HG03442 (cell line): ENCODE measurements at regions not wholly inside any gene's neighbourhood (a gene's known extent, or its start where the extent isn't known, plus 50 kb on each side); places are given as distances from the start of the nearest gene placed in this dataset.
"Not testable (repeated sequence)": the region's sequence is repeated elsewhere in the genome, so short reads cannot be mapped to it uniquely, and the experiment has no call there.

Experiments
- ATAC-seq: cut with Tn5 transposase; IDR thresholded peaks from one replicate; pipeline ENCODE4 v1.9.1; 2021; ENCODE audit warnings: mild to moderate bottlenecking, moderate library complexity; ENCODE audit not compliant: unreplicated experiment

DNA sequence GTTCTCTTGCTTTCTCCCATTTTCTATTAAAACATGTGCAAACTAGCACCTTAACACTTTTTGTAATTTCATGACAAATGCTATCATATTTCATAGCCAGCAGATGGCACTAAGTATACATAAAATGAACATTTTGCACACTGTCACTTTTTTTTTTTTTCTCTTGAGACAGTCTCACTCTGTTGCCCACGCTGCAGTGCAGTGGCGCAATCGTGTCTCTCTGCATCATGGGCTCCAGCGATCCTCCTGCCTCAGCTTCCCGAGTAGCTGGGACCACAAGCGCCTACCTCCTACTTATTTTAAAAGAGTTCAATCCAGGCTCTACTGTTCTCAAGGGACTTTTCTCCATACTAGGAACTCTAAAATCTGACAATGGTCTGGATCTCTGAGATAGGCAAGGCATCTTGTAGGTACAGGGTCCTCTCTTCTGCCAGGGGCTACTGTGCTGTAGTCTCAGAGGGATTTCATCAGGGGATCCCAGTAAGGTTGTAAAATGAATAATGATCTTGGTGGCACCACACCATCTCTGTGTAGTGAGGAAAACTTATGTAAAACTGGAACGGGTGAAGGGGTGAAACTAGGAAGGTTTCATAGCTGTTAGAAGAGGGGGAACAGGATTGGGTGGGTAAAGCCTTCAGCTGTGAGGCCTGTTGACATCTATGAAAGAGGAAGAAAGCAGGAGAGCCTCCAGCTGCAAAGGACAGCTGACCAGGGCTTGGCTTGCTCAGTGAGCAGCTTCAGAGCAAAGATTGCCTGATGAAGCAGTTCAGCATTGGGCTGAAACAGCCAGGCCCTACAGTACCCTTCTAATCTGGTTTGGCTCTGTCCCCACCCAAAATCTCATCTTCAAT, 196.9 kb downstream of the AVL9 start:
- peak; percentile 78 for ATAC-seq

DNA sequence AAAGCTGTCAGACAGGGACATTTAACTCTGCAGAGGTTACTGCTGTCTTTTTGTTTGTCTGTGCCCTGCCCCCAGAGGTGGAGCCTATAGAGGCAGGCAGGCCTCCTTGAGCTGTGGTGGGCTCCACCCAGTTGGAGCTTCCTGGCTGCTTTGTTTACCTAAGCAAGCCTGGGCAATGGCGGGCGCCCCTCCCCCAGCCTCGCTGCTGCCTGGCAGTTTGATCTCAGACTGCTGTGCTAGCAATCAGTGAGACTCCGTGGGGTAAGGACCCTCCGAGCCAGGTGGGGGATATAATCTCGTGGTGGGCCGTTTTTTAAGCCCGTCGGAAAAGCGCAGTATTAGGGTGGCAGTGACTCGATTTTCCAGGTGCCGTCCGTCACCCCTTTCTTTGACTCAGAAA, 192.8 kb downstream of the AVL9 start:
- ATAC-seq: not testable (repeated sequence)

DNA sequence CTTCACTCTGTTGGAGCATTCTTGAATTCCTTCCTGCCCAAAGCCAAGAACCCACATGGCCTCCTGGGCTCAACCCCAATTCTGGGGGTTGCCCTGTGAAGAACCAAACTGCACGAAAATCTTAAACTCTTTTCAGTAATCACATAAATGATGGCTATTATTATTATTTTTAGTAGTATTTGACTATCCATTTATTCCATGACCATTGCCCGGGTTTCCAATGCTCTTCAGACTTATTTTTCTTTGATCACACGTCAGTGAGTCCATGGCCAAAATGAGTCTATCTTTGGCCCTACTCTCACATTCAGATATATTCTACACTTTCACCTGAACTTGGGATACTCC, 185.9 kb downstream of the AVL9 start:
- ATAC-seq: no peak

DNA sequence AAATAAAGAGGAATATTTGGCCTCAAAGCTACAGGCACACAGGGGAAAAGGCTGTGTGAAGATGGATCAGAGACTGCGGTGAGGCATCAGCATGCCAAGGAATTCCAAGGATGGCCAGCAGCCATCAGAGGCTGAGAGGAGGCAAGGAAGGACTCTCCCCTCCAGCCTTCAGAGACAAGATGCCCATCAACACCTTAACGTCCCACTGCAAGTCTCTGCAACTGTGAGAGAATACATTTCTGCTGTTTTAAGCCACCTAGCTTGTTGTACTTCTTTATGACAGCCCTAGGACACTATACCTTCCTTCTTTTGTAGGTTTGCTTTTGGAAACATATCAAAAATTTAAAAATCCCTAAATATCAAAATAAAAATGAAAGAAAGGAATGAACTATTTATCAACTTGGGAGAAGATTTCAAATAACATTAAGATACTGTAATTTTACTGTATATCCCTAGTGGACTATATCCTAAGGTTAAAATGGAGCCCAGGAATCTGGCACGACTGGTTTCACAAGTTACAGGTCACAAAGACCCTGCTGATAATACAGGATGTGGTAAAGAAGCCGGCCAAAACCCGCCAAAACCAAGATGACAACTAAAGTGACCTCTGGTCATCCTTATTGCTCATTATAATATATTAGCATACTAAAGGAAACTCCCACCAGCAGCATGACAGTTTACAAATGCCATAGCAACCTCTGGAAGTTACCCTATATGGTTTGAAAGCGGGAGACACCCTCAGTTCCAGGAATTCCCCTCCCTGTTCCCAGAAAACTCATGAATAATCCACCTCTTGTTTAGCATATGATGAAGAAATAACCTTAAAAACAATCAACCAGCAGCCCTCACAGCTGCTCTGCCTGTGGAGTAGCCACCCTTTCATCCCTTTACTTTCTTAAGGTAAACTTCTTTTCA, 185.2 kb downstream of the AVL9 start:
- no peak for ATAC-seq

DNA sequence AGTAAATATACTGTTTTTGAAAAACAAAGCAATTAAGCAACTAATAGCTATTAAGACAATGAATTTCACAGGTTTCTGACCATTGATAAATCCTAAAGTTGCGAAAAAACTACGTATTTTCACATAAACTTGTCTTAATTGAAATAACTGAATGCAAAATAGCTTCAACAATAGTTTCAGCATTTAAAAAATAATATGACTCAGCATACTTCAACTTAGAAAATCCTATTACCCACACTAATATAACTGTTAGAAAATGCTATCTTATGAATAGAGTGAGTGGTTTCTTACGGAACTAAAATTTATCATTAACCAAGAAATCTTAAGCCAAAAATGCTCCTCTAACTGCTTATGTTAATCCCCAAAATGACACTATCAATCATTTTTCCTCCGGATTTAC, 183.9 kb downstream of the AVL9 start:
- ATAC-seq: no peak

DNA sequence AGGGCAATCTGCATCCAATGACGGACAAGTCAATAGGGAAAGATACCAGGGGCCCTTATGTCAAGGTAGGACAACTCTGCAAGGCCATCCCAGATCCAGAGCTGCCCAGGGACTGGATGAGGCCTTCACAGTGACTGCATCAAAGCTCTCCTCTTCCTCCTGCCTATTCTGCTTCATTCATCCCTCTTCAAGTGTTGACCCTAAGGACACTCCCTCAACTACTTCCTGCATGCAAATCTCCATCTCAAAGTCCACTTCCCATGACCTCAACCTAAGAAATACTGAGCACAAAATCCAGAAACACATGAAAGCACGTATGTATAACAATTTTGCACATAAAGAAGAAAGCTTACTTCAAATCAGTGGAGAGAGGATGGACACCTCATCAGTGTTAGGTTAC, 182.3 kb downstream of the AVL9 start:
- no peak for ATAC-seq

DNA sequence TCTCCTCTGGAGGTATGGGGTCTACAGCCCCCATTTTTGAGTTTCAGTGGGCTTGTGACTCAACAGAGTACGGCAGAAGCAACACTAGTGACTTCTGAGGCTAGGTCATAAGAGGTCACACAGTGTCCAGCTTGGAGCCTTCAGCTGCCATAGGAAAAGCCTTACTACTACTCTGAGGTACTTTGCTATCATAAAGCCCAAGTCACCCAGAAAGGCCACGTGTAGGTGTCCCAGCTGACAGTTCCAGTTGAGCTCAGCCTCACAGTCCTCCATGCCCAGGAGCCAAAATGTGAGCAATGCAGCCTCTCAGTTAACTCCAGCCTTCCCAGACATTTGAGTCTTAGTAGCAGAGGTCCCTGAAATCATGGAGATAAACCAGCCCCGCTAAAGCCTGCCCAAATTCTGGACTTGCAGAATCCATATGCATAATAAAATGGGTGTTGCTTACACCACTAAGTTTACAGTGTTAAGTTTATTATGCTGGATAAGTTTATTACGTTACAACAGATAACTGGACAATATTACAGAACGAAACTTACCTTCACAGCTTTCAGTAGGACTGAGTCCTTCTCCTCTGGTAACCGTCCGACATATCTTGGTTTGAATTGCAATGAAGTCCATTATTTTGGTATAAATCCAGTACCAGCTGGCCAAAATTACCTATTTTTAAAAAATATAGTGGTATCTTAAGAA, 181.1 kb downstream of the AVL9 start:
- ATAC-seq: no peak

DNA sequence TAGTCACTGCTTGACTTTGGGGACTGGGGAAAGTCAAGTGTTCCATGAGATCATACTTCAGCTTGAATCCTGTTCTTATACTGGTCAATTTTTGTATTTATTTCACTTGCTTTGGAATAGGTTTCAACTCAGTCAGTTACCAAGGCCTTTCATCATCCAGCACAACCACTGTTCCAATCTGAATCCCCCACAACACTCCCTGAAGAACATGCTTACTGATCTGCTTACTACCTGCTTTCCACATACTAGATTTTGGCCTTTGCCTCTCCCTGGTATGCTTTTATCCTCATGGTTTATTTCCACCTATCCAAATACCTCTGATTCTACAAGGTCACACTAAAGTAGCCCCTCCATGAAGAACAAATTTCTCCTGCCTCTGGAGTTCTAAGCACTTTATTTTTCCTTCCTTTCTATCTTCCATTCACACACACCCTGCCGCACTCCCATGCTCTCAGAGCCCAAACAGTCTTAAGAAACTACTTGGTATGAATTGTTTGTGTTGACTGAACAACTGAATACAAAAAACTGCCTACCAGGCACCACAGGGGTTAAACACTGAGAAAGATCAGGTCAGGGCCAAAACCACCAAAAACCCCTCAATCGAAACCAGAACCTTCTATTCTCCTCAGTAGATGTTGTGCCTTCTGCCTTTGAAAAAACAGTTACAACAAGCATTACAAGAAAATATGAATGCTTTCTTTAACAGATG, 178.1 kb downstream of the AVL9 start:
- ATAC-seq: no peak

DNA sequence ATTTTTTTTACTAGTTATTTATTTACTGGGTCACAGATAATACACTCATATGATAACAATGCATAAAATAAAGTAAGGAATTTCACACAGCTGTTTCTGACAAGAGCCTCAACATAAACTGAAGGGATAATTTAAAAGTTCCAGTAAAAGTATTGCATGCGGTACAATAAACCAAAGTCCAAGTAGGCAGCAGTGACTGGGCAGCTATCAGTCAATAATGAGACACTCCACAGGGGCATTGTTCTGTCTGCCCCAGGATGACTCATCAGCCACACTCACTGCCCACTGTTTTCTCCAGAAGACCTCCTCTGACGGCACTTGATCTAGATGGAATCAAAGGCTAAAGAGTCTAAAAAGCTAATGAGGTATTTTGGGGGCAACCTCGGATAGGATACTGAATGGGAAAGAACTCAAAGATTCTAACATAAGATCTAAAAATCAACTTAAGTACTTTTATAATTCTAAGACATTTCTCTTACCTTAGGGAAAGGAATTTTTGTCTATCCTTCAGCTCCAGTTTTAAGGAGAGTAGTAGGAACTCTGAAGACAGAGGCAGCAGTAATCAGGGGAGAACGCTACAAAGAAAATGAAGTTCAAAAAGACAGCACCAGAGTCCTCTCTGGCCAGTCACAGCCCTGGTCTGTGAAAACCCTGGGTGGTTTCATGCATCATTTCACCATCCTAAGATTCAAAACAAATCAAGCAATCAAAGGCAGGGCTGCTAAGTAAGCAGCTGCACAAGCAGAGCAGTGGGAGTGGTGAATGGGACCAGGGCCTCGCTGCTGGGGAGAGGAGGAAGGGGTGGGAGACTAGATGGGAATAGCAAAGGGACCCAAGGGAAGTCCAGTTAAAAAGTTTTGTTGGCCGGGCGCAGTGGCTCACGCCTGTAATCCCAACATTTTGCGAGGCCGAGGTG, 175.1 kb downstream of the AVL9 start:
- ATAC-seq: no peak

DNA sequence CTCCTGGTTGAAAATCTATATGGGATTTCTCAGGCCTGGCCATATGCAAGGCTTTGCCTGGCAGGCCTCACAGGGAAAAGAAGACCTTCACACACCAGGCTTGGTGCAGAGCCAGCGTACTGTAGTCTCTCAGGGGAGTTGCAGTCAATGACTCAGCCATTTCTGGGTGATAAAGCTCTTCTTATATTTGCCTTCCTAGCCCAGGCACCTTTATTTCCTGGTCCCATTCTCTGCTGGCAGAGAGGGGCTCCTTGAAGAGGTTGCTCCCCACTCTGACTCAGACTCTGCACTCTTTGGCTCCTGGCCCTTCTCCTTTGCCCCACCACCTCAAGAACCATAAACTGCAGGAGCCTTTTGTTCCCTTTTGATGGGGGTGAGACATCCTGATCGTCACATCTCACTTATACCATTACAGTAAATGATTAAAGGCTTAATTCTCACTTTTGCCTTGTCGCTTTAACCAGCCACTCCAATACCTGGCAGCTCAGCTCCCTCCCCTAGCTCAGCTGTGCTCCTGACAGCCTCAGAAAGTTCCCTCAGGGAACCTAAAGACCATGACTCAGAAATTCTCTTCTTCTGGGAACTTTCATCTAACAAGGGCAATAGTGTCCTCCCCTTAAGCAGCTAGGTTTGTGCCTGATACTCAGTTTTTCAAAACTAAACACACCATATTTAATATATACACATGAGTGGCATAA, 174.0 kb downstream of the AVL9 start:
- peak; percentile 53 for ATAC-seq

DNA sequence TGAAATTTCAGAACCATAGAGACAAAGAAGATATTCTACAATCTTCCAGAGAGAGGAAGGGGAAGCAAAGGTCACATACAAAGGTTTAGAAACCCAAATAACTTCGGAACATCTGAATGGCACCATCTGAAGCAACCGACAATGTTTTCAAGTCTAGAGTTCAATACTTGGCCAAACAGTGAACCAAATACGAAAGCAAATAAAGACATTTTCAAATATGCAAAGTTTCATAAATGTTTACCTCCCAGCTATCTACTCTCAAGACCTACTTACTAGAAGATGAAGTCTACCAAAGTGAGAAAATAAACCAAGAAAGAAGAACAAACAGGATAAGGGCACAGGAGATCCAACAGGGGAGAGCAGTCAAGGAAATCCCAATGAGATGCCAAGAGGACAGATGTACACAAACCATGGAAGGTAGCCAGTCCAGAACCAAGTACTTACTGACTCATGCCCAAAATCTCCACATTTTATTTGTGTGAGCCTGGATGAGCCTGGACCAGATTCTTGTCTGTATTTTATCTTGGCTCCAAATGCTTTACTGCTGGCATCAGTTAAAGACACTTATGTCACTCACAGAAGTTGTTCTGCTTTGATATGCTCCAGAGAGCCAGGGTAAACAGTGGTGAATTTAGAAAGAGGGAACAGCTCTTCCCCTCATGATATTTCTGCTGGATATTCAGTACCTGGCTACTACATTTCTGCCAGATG, 173.3 kb downstream of the AVL9 start:
- ATAC-seq: peak; percentile 14

DNA sequence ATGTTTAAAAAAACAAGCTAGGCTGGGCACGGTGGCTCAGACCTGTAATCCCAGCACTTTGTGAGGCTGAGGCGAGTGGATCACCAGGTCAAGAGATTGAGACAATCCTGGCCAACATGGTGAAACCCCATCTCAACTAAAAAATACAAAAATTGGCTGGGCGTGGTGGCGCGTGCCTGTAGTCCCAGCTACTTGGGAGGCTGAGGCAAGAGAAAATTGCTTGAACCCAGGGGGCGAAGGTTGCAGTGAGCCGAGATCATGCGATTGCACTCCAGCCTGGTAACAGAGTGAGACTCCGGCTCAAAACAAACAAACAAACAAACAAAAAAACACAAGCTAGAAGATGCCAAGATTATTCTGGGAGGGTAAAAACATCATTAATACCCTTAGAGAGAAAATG, 172.3 kb downstream of the AVL9 start:
- not testable (repeated sequence) for ATAC-seq

DNA sequence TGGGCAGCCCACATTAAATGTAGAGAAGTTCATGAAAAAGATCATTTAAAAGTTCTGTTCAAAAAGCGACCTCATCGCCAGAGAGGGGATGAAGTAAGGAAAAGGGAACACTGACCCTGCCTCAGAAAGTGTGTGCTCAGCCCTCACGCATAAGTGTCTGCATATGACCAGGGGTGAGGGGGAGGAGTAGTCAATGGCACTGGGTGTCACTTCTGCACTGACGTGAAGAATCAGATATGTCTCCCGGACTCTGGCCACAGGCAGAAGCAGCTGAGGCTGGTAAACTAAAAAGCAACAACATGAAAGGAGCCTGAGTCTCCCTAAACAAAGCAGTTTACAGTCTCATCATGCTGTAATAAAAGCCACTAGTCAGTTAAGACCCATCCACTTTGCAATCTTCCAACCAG, 168.5 kb downstream of the AVL9 start:
- ATAC-seq: not testable (repeated sequence)

DNA sequence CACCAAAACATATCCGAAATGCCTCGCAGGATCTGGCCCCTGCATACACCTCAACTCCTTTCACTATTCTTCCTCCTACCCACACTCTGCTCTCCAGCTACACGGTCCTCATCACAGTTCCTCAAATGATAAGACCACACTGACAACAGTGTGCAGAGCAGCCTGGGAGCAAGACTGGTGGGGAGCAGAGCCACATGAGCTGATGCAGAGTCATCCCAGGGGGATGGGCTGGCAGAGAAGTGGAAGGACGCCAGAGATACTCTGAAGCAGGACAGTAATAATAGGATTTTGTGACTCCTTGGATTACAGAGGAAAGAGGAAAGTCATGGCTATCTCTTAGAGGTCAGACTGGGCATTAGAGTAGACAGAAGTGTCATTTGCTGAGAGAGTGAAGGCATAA, 167.2 kb downstream of the AVL9 start:
- ATAC-seq: not testable (repeated sequence)

DNA sequence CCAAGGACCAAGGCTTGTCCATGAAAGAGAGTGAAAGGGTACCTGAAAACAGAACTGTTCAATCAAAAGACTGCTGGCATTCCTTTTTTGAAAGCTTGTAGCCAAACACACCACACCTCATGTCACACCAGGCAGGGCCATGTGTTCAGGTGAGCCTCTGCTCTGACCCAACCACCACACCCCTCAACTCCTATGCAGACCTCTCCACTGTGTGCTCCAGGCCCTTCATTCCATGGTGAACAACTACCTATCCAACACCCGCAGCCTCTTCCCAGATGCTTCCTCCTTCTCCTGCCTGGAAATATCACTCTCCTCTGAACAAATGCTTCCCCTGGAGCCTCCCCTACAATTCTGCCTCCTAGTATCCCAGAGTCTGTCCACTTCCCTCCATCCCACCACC, 166.6 kb downstream of the AVL9 start:
- no peak for ATAC-seq

DNA sequence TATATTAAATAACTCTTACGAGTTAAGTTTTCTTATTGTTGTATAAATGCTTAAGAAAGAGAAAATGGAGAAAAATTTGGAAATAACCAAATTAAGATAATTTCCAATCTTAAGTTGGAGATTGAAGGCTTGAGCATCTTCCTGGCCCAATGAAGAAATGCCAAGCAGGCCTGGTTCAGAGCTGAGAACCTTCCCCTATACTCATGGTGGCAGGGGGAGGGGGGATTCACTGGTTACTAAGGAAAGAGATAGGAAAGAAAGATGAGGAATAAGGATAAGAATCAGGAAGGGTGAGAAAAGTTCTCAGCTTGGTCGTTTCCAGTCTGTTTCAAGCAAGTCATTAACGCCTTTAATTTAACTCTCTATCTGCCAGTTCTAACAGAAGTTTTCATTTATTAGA, 166.2 kb downstream of the AVL9 start:
- ATAC-seq: no peak

DNA sequence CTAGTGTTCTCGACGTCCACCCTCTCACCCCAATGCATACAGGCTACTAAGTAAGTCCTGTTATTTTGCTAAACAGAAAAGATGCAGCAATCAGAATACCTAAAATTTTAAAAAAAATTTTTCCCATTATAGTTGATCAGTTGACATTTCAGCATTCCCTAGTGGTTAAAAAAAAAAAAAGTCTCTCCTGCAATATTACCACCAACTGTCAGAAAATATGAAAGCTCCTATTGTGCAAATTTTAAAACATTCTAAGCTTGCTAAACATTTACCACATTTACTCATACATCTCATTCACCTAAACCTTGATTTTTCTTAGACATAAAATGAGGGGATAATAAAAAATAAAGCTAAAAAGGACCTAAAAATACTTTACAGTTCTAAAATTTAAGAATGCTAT, 165.6 kb downstream of the AVL9 start:
- ATAC-seq: no peak

DNA sequence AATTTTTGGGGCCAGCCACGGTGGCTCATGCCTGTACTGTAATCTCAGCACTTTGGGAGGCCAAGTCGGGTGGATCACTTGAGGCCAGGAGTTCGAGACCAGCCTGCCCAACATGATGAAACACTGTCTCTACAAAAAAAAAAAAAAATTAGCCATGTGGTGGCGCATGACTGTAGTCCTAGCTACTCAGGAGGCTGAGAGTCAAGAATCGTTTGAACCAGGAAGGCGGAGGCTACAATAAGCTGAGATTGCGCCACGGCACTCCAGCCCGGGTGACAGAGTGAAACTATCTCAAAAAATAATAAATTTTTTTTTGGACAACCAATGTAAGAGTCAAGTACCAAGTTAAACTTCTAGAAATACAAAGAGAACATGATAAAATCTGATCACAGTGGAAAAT, 164.6 kb downstream of the AVL9 start:
- no peak for ATAC-seq

DNA sequence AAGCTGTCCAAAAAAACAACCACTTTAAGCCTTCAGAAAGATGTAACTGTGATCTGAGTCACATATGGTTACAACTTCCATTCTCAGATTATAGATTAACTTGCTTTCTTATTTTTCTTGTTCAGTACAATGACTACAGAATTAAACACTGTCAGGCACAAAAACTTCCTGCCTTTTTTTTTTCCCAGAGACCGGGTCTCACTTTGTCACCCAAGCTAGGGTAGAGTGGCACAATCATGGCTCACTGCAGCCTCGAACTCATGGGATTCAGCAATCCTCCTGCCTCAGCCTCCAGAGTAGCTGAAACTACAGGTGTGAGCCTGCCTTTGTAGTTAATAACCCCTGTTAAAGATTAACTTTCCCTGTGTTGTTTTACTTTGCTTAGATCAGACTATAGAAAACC, 163.2 kb downstream of the AVL9 start:
- ATAC-seq: no peak
